Psoas muscle (tissue), 7 donors: ENCODE measurements at regions not wholly inside any gene's neighbourhood (a gene's known extent, or its start where the extent isn't known, plus 50 kb on each side); places are given as distances from the start of the nearest gene placed in this dataset.

Experiments used
- ATAC-seq, 4 donors: fragments of 200-7000 bp; cut with Tn5 transposase; one replicate each; pipeline ENCODE4 v1.9.1; 2020; ENCODE audit warnings: moderate library complexity in 3 of 4, mild to moderate bottlenecking in 2 of 4
- DNase-seq, 2 donors: peaks; one replicate each; pipeline ENCODE4 v3.0.0-alpha.2; 2020
- H3K27ac ChIP-seq: fragments of 200-600 bp; one replicate; pipeline ENCODE4 v1.8.0; 2022
- H3K27me3 ChIP-seq, 3 donors: fragments of 200-600 bp in 1 of 3; one replicate each; pipeline versions ENCODE4 v1.6.1 to v1.8.0; 2013 to 2022; ENCODE audit warnings: low read length in 2 of 3, mild to moderate bottlenecking in 2 of 3, moderate library complexity in 1 of 3; ENCODE audit not compliant: insufficient read depth in 3 of 3
- H3K36me3 ChIP-seq, 2 donors: fragments of 200-600 bp in 1 of 2; one replicate each; pipeline versions ENCODE4 v1.6.1 to v1.8.0; 2013 to 2022; ENCODE audit warnings: low read depth in 1 of 2, mild to moderate bottlenecking in 1 of 2, moderate library complexity in 1 of 2; ENCODE audit not compliant: insufficient read depth in 1 of 2
- H3K4me1 ChIP-seq: fragments of 200-600 bp; one replicate; pipeline ENCODE4 v1.8.0; 2022
- H3K4me3 ChIP-seq: fragments of 200-600 bp; one replicate; pipeline ENCODE4 v1.8.0; 2022; ENCODE audit warnings: mild to moderate bottlenecking
- H3K9me3 ChIP-seq: fragments of 200-600 bp; one replicate; pipeline ENCODE4 v1.8.0; 2022
- CTCF ChIP-seq: fragments of 200-600 bp; IDR thresholded peaks from one replicate; pipeline ENCODE4 v1.8.0; 2022; ENCODE audit warnings: antibody characterized with exemption
- WGBS, 3 donors: extraction: QIAGEN DNeasy Blood & Tissue Kit; methylation state at CpG; one replicate each; pipeline versions ENCODE4 v1.1.6 to v1.1.7; 2013; 5-methylcytosine and 5-hydroxymethylcytosine counted together
- intact Hi-C, 2 donors: fragments of 100-400 bp; cut with DNase I; formaldehyde crosslinking; loops; one replicate each; pipeline versions ENCODE4 v1.11.0 to v1.14.2; 2022
- donor health status: healthy with polysubstance abuse.
- donor health status: DM: no; HTN: no; CAD: no; lungs with moderate emphysema.
- donor health status: Bipolar disorder and iron deficiency.
- donor health status: healthy.
- donor health status: DM: yes; HTN: yes; CAD: no.
- donor health status: DM: no; HTN: no; CAD: no.
- donor health status: DM: yes; HTN: yes; CAD: no.

GRCh38 chrX:39174772-39175417 lies 373.6 kb downstream of the MID1IP1 start:
- Histone ChIP-seq H3K27me3 (peaks cover 0 to 11% (median 0%) of the 10 kb centered on the region in 3 donors), H3K27ac (no peak overlapping the region), H3K4me3 (no peak overlapping the region), H3K4me1 (no peaks in the 10 kb centered on the region), H3K36me3 (no peaks in the 10 kb centered on the region), H3K9me3 (no peaks in the 10 kb centered on the region)
- DNase-seq, result no peak
- TF ChIP-seq CTCF, result no peak
- ATAC-seq, result peak in 2 of 4 donors; percentile 39 to 47
- 21 to 47% (median 40%) methylated on average over 13 of the region's 13 CpGs for WGBS, 3 donors
- intact Hi-C loops, result no loop called here

DNA sequence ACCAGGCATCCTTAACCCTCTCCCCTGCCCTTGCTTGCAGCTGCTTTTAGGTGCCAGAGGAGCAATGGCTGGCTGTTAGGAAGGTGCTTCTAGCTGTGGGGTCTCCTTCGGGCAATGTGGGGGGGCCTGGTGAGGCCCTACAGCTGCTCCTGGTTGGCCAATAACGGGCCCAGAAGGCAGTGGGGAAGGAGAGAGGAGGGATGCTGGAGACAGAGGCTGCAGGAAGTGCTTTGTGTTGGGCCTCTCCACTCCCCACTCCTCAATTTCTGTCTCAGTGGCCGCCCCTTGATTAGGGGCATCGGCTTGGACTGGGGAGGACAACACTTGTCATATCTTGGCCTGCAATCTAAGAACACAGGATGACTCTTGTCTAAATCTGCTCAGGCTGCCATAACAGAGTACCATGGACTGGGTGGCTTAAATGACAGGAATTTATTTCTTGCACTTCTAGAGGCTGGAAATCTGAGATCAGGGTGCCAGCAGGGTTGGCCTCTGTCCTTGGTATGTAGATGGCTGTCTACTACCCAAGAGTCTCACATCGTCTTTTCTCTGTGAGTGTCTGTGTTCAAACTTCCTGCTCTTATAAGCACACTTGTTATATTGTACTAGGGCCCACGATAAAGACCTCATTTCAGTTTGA lies 374.3 kb downstream of the MID1IP1 start:
- Histone ChIP-seq H3K36me3 (no peaks in the 10 kb centered on the region), H3K9me3 (no peaks in the 10 kb centered on the region), H3K27ac (no peak overlapping the region), H3K27me3 (peaks cover 0 to 5% (median 0%) of the 10 kb centered on the region in 3 donors), H3K4me3 (no peak overlapping the region), H3K4me1 (no peaks in the 10 kb centered on the region)
- no peak for TF ChIP-seq CTCF
- DNase-seq, result no peak
- ATAC-seq, result peak in 3 of 4 donors; percentile 41 to 57 (median 54)
- intact Hi-C loops, result no loop called here
- WGBS, 3 donors, result 55 to 72% (median 56%) methylated on average over 6 of the region's 6 CpGs

DNA sequence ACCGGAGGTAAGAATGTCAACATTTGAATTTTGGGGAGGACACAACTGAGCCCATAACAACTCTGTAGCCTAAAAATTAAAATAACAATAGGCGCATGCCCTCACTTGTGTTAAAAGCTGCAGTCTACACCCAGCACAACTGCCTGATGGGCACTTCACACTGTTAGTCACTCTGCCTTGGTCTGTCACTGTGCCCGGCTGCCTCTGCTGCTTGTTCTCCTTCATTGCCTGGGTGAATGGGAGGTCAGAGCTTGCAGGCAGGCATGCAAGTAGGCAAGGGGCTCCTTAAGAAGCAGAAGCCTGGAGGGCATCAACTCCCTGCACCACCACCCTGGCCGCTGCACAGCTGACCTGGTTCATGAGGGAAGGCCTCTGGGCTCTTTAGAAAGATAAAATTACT lies 374.8 kb downstream of the MID1IP1 start:
- Histone ChIP-seq H3K36me3 (no peaks in the 10 kb centered on the region), H3K27me3 (peaks cover 0 to 5% (median 0%) of the 10 kb centered on the region in 3 donors), H3K27ac (no peak overlapping the region), H3K4me1 (no peaks in the 10 kb centered on the region), H3K4me3 (no peak overlapping the region), H3K9me3 (no peaks in the 10 kb centered on the region)
- ATAC-seq (peak in 1 of 4 donors; percentile 62), DNase-seq (no peak)
- no peak for TF ChIP-seq CTCF
- 82 to 95% (median 84%) methylated on average over 4 of the region's 4 CpGs for WGBS, 3 donors
- intact Hi-C loops, result no loop called here

GRCh38 chrX:39189431-39189830 lies 388.2 kb downstream of the MID1IP1 start:
- H3K9me3 ChIP-seq, result no peaks in the 10 kb centered on the region
- intact Hi-C loops, result no loop called here
- H3K27ac ChIP-seq, result no peak overlapping the region
- DNase-seq (no peak), ATAC-seq (no peak)
- H3K4me1 ChIP-seq, result no peaks in the 10 kb centered on the region
- peaks cover 0 to 11% (median 0%) of the 10 kb centered on the region in 3 donors for H3K27me3 ChIP-seq
- TF ChIP-seq CTCF, result no peak
- H3K4me3 ChIP-seq, result no peak overlapping the region
- 63 to 98% (median 93%) methylated on average over 1 of the region's 1 CpG for WGBS, 3 donors
- H3K36me3 ChIP-seq, result no peaks in the 10 kb centered on the region
